GM12892 (cell line): ENCODE measurements at regions not wholly inside any gene's neighbourhood (a gene's known extent, or its start where the extent isn't known, plus 50 kb on each side); places are given as distances from the start of the nearest gene placed in this dataset.

ENCODE experiments used
- POLR2A ChIP-seq: IDR thresholded peaks from 2 replicates; pipeline ENCODE4 v1.6.1; 2011; ENCODE audit warnings: low read depth, low read length, control low read depth
- POLR2AphosphoS5 ChIP-seq: IDR thresholded peaks from 2 replicates; pipeline ENCODE4 v1.6.1; 2011; ENCODE audit warnings: low read depth, low read length, control low read depth

GRCh38 chr10:131556061-131556896 is 244.8 kb upstream of the TCERG1L start:
- TF ChIP-seq POLR2AphosphoS5: no peak
- TF ChIP-seq POLR2A: no peak
